Mucosa of descending colon (tissue), 3 donors: ENCODE measurements at regions not wholly inside any gene's neighbourhood (a gene's known extent, or its start where the extent isn't known, plus 50 kb on each side); places are given as distances from the start of the nearest gene placed in this dataset.

ENCODE experiments used
- ATAC-seq: fragments of 200-7000 bp; cut with Tn5 transposase; one replicate; pipeline ENCODE4 v1.9.1; 2020; ENCODE audit warnings: mild to moderate bottlenecking, moderate library complexity
- DNase-seq, 3 donors: peaks; one replicate each; pipeline ENCODE4 v3.0.0-alpha.2; 2020
- H3K36me3 ChIP-seq: fragments of 200-600 bp; one replicate; pipeline ENCODE4 v1.8.0; 2021; ENCODE audit warnings: low read depth, mild to moderate bottlenecking
- H3K4me1 ChIP-seq: fragments of 200-600 bp; one replicate; pipeline ENCODE4 v1.8.0; 2021; ENCODE audit warnings: low read depth, mild to moderate bottlenecking
- H3K4me3 ChIP-seq: fragments of 200-600 bp; one replicate; pipeline ENCODE4 v1.8.0; 2021; ENCODE audit warnings: mild to moderate bottlenecking
- H3K9me3 ChIP-seq: fragments of 200-600 bp; one replicate; pipeline ENCODE4 v1.8.0; 2021; ENCODE audit warnings: mild to moderate bottlenecking
- intact Hi-C, 2 donors: fragments of 100-400 bp; cut with DNase I in 1 of 2; cut with micrococcal nuclease in 1 of 2; formaldehyde crosslinking; loops; one replicate each; pipeline versions ENCODE4 v1.11.0 to v1.11.1; 2022; cut with DNase I, micrococcal nuclease
- TF ChIP-seq, protein P1 (sequence below): fragments of 200-600 bp; IDR thresholded peaks from one replicate; pipeline ENCODE4 v1.8.0; 2022; ENCODE audit warnings: antibody characterized with exemption, mild to moderate bottlenecking
- donor health status: DM: no; HTN: no; CAD: no; lungs with moderate emphysema.
- donor health status: DM: no; HTN: no; CAD: no.
- donor health status: DM: no; HTN: yes; CAD: no.

DNA sequence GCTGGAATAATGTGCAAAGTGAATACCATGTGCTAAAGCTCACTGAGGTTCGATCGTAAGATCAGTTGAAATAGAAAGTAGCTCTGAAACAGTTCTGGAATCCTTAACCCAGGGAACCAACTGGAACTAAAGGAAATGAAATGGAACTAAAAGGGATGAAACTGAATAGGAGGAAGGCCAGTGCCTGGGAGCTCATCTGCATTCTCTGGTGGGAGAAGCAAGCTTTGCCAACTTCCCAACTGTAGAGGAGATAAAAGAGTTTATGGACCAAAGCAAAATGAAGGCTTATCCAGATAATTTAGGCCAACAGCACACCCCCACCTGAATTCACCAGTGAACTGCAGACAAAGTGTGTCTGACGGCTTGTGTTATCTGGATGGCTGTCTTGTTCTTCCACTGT is 188.6 kb upstream of the HABP2 start:
- Histone ChIP-seq H3K4me1 (peaks cover 3% of the 10 kb centered on the region), H3K9me3 (no peaks in the 10 kb centered on the region), H3K36me3 (no peaks in the 10 kb centered on the region), H3K4me3 (no peak overlapping the region)
- intact Hi-C loops: no loop called here
- DNase-seq (no peak), ATAC-seq (no peak)
- TF ChIP-seq, protein P1, sequence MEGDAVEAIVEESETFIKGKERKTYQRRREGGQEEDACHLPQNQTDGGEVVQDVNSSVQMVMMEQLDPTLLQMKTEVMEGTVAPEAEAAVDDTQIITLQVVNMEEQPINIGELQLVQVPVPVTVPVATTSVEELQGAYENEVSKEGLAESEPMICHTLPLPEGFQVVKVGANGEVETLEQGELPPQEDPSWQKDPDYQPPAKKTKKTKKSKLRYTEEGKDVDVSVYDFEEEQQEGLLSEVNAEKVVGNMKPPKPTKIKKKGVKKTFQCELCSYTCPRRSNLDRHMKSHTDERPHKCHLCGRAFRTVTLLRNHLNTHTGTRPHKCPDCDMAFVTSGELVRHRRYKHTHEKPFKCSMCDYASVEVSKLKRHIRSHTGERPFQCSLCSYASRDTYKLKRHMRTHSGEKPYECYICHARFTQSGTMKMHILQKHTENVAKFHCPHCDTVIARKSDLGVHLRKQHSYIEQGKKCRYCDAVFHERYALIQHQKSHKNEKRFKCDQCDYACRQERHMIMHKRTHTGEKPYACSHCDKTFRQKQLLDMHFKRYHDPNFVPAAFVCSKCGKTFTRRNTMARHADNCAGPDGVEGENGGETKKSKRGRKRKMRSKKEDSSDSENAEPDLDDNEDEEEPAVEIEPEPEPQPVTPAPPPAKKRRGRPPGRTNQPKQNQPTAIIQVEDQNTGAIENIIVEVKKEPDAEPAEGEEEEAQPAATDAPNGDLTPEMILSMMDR: no peak

DNA sequence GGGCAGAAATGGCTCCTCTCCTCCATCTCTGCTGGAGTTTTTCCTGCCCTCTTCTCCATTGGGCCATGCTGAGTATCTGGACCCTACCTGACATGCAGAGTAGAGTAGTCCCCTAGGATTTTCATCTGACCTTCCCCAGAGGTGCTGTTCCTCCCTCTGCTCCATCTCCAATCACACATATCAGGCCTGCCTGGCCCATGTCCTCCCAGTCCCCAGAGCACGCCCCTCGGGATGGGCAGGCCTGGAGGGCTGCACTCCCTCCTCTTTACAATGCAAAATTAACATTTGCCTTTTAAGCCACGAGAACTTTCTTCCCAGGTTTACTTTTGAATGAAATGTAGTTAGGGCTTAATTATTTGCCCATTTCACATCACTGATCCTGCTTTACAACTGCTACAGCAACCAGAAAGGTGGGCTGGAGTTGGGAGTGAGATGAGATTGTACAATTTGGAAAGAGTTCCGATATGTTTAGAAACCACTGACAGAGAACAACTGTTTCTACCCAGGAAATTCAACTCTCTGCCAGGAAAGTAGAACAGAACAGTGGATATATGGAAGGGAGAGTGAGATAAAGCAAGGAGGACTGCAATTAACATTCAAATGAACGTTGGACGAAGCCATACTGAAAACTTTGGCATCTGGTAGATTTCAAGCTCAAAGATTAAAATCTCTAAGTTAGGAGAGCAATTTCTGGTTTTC is 184.0 kb upstream of the HABP2 start:
- no peak for DNase-seq
- Histone ChIP-seq H3K4me1 (no peaks in the 10 kb centered on the region), H3K4me3 (no peak overlapping the region), H3K9me3 (no peaks in the 10 kb centered on the region), H3K36me3 (no peaks in the 10 kb centered on the region)
- intact Hi-C loops: no loop called here
- TF ChIP-seq, protein P1: no peak
- no peak for ATAC-seq

DNA sequence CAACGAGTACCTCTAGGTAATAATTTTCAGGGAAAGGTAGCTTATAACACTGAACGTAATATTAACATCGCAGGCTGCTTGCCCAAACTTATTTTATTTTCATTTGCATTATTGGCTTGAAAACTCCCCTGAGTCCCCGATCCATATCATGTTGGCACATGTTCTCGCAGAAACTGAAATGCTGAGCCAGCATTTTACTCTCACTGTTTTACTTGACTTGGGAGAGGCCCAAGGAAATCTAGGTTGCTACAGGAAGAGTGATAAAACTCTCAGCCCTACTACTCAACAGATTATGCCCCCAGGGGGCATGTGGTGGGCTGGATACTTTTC is 183.5 kb upstream of the HABP2 start:
- DNase-seq: no peak
- TF ChIP-seq, protein P1: no peak
- Histone ChIP-seq H3K36me3 (no peaks in the 10 kb centered on the region), H3K4me1 (no peaks in the 10 kb centered on the region), H3K9me3 (no peaks in the 10 kb centered on the region), H3K4me3 (no peak overlapping the region)
- intact Hi-C loops: no loop called here
- no peak for ATAC-seq

DNA sequence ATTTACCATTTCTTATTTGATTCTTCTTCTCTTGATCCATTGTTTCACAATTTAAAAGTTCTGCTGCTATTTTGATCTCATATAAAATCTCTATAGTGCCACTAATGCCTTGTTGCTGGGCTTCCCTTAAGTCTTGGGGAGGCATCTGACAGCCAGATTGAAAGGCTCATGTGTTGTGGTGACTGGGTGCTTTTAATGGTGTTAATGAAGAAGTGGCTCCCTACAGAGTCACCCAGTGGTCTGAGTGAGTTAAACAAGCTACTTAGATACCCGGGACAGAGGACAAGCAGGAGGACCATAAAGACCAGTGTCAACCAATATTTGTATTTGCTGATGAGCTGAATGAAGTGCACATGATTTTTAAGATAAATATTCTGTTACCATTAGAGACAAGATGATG is 176.4 kb upstream of the HABP2 start:
- H3K9me3 ChIP-seq: no peaks in the 10 kb centered on the region
- TF ChIP-seq, protein P1: no peak
- no peak overlapping the region for H3K4me3 ChIP-seq
- DNase-seq (no peak), ATAC-seq (no peak)
- H3K36me3 ChIP-seq: no peaks in the 10 kb centered on the region
- intact Hi-C loops: no loop called here
- no peaks in the 10 kb centered on the region for H3K4me1 ChIP-seq

DNA sequence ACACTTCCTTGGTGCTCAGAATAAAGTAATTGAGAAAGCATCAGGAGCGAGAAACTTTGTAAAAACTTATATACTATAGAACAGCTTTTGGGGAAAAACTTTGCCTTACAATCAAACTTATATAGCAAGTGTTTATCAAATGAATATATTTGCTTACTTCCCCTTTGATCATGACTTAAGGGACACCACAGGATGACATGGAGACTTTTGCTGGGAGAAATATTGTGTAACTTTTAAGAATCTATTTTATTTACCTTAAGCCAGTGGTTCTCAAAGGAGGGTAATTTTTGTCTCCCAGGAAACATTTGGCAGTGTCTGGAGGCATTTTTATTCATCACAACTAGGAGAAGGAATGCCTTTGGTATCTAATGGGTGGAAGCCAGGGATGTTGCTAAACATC is 173.8 kb upstream of the HABP2 start:
- DNase-seq (no peak), ATAC-seq (no peak)
- Histone ChIP-seq H3K4me1 (no peaks in the 10 kb centered on the region), H3K9me3 (no peaks in the 10 kb centered on the region), H3K36me3 (no peaks in the 10 kb centered on the region), H3K4me3 (no peak overlapping the region)
- intact Hi-C loops: no loop called here
- TF ChIP-seq, protein P1: no peak

DNA sequence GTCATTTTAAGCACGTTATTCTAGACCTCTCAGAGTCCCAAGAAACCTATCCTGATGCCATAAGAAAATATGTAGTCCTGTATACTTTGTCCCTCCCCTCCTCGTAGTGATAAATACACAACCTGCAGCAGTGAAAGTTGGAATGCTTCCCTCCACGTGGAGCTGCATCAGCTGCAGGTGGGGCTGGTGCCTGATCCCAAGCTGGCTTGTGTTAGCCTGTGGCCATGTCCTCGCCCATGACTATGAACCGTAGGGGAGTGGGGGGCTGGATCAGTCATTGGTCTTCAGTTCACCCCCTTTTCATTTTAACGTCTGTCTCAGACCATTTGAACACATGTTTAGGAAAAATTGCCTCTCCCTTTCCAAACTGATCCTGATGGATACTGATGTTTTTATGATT is 171.4 kb upstream of the HABP2 start:
- ATAC-seq: no peak
- TF ChIP-seq, protein P1: no peak
- H3K4me1 ChIP-seq: no peaks in the 10 kb centered on the region
- no peak for DNase-seq
- H3K36me3 ChIP-seq: no peaks in the 10 kb centered on the region
- H3K9me3 ChIP-seq: no peaks in the 10 kb centered on the region
- H3K4me3 ChIP-seq: no peak overlapping the region
- intact Hi-C loops: loop anchor here in 1 of 2 donors (10.0 kb wide), 1 partner anchor 907 kb away; no protein-coding TSS in a partner anchor
